Subcutaneous abdominal adipose tissue (tissue), 5 donors: ENCODE measurements at regions not wholly inside any gene's neighbourhood (a gene's known extent, or its start where the extent isn't known, plus 50 kb on each side); places are given as distances from the start of the nearest gene placed in this dataset.

ENCODE experiments used
- H3K27ac ChIP-seq: one replicate; pipeline ENCODE4 v1.7.0; 2013; ENCODE audit warnings: low read depth, mild to moderate bottlenecking, inconsistent platforms, low read length, moderate library complexity
- H3K27me3 ChIP-seq, 5 donors: one replicate each; pipeline ENCODE4 v1.7.0; 2013; ENCODE audit warnings: low read length in 5 of 5, inconsistent platforms in 1 of 5; ENCODE audit not compliant: control insufficient read depth in 5 of 5, insufficient read depth in 4 of 5
- H3K36me3 ChIP-seq, 5 donors: one replicate each; pipeline ENCODE4 v1.7.0; 2013; ENCODE audit warnings: low read length in 5 of 5; ENCODE audit not compliant: control insufficient read depth in 5 of 5, insufficient read depth in 5 of 5
- H3K4me1 ChIP-seq, 5 donors: one replicate each; pipeline ENCODE4 v1.7.0; 2013; ENCODE audit warnings: low read length in 5 of 5, mild to moderate bottlenecking in 3 of 5, moderate library complexity in 1 of 5; ENCODE audit not compliant: control insufficient read depth in 5 of 5, insufficient read depth in 5 of 5
- H3K4me3 ChIP-seq, 5 donors: one replicate each; pipeline ENCODE4 v1.7.0; 2013; ENCODE audit warnings: low read length in 5 of 5, low read depth in 1 of 5
- H3K9ac ChIP-seq, 5 donors: one replicate each; pipeline ENCODE4 v1.7.0; 2013; ENCODE audit warnings: low read length in 5 of 5, mild to moderate bottlenecking in 4 of 5, moderate library complexity in 3 of 5
- H3K9me3 ChIP-seq, 5 donors: one replicate each; pipeline ENCODE4 v1.7.0; 2013; ENCODE audit warnings: low read length in 5 of 5; ENCODE audit not compliant: control insufficient read depth in 5 of 5
- donor health status: healthy.
- donor health status: healthy.
- donor health status: healthy.
- donor health status: healthy.
- donor health status: healthy.

DNA sequence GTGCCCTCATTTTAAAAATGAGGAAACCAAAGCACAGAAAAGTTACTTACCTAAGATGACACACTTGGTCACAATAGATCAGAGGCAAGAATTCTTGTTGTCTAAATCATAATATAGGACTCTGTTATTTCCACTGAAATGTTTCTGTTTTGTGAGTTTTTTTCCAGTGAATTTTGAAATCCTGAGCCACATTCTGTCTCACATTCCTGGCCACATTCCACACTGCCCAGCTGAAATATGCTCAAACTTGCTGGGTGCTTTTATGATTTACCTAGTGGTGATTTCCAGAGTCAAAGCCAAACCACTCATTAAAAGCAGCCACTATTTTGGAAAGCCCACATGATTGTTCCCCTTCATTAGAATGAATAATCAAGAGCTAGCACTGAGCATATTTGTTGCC is 82.3 kb upstream of the NPHP3 start:
- peak overlapping the region; percentile 7 for H3K27ac ChIP-seq

DNA sequence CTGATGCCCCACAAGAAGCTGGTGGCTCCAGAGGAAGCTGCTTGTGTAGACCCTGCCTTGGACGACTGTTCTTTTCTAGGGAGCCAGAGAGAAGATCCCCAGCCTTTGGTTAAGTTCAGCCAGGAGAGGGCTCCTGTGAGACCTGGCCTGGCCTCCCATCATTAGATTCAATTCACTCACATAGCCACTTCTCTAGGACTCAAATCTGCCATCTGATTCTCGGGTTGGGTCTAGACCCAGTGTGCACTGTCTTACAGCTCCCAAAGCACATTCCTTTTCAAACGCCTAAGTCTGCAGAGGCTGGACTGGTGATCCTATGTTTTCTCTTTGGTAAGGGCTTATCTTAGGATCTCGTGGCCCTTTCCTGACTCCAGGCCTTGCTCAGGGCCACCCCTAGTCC is 81.7 kb upstream of the NPHP3 start:
- Histone ChIP-seq H3K36me3 (no peaks in the 10 kb centered on the region), H3K4me3 (no peak overlapping the region), H3K4me1 (peaks cover 1 to 18% (median 10%) of the 10 kb centered on the region in 5 donors), H3K9me3 (no peaks in the 10 kb centered on the region), H3K27ac (peak overlapping the region; percentile 7), H3K27me3 (no peaks in the 10 kb centered on the region), H3K9ac (no peak overlapping the region)

More for the DNA sequence above, 82.3 kb upstream of the NPHP3 start:
- no peaks in the 10 kb centered on the region for H3K27me3 ChIP-seq
- peaks cover 1 to 18% (median 10%) of the 10 kb centered on the region in 5 donors for H3K4me1 ChIP-seq
- H3K36me3 ChIP-seq = no peaks in the 10 kb centered on the region
- no peaks in the 10 kb centered on the region for H3K9me3 ChIP-seq
- H3K9ac ChIP-seq = no peak overlapping the region
- H3K4me3 ChIP-seq = no peak overlapping the region

DNA sequence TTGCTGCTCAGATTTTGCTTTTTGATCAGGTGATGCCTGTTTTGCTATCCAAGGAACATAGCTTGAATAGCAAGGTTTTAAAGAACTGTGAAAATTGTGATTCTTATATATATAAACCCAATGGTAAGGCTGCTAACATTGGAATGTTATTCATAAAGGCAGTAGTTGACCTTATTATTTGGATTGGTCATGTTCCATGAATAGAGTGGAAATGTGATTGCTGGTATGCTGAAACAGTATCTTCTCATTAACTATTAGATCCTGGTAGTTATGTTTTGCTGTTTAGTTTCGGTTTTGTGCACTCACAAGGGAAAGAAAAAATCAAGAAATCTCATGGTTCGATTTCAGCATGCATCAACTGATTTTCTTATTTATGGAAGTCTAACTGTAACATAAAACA is 78.7 kb upstream of the NPHP3 start:
- no peak overlapping the region for H3K4me3 ChIP-seq
- H3K4me1 ChIP-seq = peaks cover 1 to 18% (median 10%) of the 10 kb centered on the region in 5 donors
- H3K27me3 ChIP-seq = no peaks in the 10 kb centered on the region
- H3K36me3 ChIP-seq = no peaks in the 10 kb centered on the region
- no peaks in the 10 kb centered on the region for H3K9me3 ChIP-seq
- H3K9ac ChIP-seq = no peak overlapping the region
- no peak overlapping the region for H3K27ac ChIP-seq

DNA sequence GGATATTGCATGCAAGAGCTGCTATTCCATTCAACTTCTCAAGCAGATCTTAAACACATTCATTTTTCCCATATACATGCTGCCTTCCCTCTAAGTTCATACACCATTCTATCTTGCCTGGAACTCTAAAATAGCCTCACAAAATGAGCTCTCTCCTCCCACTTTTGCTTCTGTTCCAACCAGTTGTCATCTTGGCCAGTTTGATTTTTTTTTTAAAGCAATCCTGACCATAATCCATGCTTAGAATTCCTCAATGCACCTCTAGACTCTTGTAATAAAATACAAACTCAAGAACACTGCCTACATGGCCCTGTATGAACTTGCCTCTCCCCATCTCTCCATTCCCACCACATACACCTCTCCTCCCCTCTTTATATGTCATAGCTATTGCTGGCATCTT is 68.6 kb upstream of the NPHP3 start:
- Histone ChIP-seq H3K36me3 (no peaks in the 10 kb centered on the region), H3K4me1 (peaks cover 3 to 15% (median 5%) of the 10 kb centered on the region in 5 donors), H3K9me3 (no peaks in the 10 kb centered on the region), H3K27me3 (no peaks in the 10 kb centered on the region), H3K4me3 (no peak overlapping the region), H3K27ac (no peak overlapping the region), H3K9ac (no peak overlapping the region)

DNA sequence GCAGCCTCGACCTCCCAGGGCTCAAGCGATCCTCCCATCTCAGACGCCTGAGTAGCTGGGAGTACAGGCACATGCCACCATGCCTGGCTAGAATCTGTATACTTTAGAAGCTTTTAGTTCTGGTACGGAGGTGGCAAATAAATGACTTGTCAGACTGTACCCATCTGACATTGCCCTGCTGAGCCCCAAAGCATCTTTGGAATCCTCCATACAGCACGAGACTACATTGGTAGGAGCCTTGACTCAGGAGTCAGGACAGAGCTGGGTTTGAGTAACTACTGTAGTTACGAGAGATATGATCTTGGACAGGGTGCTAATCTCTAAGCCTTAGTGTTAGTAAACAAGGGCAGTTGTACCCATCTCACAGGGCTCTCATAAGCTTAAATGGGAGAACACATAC is 67.8 kb upstream of the NPHP3 start:
- H3K27ac ChIP-seq = no peak overlapping the region
- no peaks in the 10 kb centered on the region for H3K9me3 ChIP-seq
- peaks cover 3 to 15% (median 5%) of the 10 kb centered on the region in 5 donors for H3K4me1 ChIP-seq
- no peaks in the 10 kb centered on the region for H3K27me3 ChIP-seq
- no peak overlapping the region for H3K9ac ChIP-seq
- H3K36me3 ChIP-seq = no peaks in the 10 kb centered on the region
- no peak overlapping the region for H3K4me3 ChIP-seq

DNA sequence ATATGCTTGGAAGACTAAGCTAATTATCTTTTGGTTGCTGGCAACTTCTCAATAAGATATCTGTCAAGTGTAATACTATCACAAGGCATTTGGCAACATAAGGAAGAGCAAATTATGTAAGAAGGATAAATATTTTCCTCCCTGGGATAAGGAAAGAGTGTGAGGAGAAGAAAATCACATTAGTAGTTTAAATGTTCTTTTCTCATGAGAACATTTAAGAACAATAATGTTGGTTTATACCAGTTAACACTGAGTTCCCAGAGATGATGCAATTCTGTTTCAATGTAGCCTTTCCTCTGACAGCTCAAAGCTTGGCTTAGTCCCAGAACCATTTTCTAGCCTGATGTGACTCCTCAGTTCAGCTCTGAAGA is 66.1 kb upstream of the NPHP3 start:
- H3K36me3 ChIP-seq = no peaks in the 10 kb centered on the region
- peaks cover 3 to 18% (median 6%) of the 10 kb centered on the region in 5 donors for H3K4me1 ChIP-seq
- H3K4me3 ChIP-seq = no peak overlapping the region
- H3K27me3 ChIP-seq = no peaks in the 10 kb centered on the region
- H3K27ac ChIP-seq = peak overlapping the region; percentile 22
- no peaks in the 10 kb centered on the region for H3K9me3 ChIP-seq
- peak overlapping the region in 1 of 5 donors; percentile 3 for H3K9ac ChIP-seq

DNA sequence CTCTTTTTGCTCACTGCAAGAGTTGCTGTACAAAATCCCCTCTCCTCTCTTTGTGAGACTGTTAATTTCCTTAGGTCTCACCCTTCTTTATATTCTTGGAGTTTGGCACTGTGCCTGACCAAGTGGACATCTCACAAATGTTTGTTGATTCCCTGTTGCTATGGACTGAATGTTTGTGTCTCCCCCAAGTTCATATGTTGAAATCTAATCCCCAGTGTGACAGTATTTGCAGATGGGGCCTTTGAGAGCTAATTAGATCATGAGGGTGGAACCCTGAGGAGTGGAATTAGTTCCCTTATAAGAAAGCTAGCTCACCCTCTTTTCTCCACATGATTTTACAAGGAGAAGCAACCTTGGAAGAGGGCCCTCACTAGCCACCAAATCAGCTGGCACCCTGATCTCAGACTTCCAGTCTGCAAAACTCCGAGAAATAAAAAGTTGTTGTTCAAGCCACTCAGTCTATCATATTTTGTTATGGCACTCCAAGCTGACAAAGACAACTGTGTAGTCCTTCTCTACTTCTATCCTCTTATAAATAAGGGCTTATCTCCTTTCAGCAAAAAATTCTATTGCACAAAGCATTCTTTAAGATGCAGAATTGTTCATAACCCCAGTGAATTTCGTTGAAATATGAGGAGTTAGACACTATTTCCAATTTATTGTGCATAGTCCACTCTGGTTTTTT is 65.5 kb upstream of the NPHP3 start:
- no peaks in the 10 kb centered on the region for H3K27me3 ChIP-seq
- H3K9me3 ChIP-seq = no peaks in the 10 kb centered on the region
- no peaks in the 10 kb centered on the region for H3K36me3 ChIP-seq
- H3K9ac ChIP-seq = peak overlapping the region in 1 of 5 donors; percentile 3
- H3K27ac ChIP-seq = peak overlapping the region; percentile 22
- H3K4me3 ChIP-seq = no peak overlapping the region
- peaks cover 3 to 23% (median 7%) of the 10 kb centered on the region in 5 donors for H3K4me1 ChIP-seq

DNA sequence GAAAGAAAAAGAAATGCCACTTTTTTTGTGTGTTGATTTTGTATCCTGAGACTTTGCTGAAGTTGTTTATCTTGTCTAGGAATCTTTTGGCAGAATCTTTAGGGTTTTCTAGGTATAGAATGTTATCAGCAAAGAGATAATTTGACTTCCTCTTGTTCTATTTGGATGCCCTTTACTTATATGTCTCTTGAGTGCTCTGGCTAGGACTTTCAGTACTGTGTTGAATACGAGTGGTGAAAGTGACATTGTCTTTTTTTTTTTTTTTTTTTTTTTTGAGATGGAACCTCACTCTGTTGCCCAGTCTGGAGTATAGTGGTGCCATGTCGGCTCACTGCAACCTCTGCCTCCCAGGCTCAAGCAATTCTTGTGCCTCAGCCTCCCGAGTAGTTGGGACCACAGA is 64.7 kb upstream of the NPHP3 start:
- Histone ChIP-seq H3K9ac (no peak overlapping the region), H3K4me3 (no peak overlapping the region), H3K36me3 (no peaks in the 10 kb centered on the region), H3K4me1 (peaks cover 3 to 23% (median 7%) of the 10 kb centered on the region in 5 donors), H3K27me3 (no peaks in the 10 kb centered on the region), H3K9me3 (no peaks in the 10 kb centered on the region), H3K27ac (no peak overlapping the region)

DNA sequence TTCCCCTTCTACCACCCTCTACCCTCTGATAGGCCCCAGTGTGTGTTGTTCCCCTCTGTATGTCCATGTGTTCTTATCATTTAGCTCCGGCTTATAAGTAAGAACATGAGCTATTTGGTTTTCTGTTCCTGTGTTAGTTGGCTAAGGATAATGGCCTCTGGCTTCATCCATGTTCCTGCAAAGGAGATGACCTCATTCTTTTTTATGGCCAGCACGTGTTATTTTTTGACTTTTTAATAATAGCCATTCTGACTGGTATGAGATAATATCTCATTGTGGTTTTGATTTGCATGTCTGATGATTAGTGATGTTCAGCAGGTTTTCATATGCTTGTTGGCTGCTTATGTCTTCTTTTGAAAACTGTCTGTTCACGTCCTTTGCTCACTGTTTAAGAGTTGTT is 63.1 kb upstream of the NPHP3 start:
- no peak overlapping the region for H3K9ac ChIP-seq
- no peaks in the 10 kb centered on the region for H3K9me3 ChIP-seq
- no peaks in the 10 kb centered on the region for H3K27me3 ChIP-seq
- H3K36me3 ChIP-seq = no peaks in the 10 kb centered on the region
- H3K4me1 ChIP-seq = peaks cover 3 to 23% (median 7%) of the 10 kb centered on the region in 5 donors
- H3K4me3 ChIP-seq = no peak overlapping the region
- no peak overlapping the region for H3K27ac ChIP-seq

DNA sequence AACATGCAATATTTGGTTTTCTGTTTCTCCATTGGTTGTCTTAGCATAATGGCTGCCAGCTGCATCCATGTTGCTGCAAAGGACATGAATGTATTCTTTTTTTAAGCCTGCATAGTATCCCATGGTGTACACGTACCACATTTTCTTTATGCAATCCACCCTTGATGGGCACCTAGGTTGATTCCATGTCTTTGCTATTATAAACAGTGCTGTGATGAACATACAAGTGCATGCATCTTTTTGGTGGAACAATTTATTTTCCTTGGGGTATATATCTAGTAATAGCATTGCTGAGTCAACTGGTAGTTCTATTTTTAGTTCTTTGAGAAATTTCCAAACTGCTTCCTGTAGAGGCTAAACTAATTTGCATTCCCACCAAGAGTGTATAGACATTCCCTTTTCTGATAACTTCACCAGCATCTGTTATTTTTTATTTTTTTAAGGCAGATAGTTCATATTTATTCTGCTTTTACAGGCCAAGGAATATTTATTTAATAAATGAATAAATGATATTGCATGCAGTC is 62.4 kb upstream of the NPHP3 start:
- no peaks in the 10 kb centered on the region for H3K36me3 ChIP-seq
- H3K9ac ChIP-seq = no peak overlapping the region
- no peaks in the 10 kb centered on the region for H3K9me3 ChIP-seq
- peaks cover 3 to 23% (median 7%) of the 10 kb centered on the region in 5 donors for H3K4me1 ChIP-seq
- H3K4me3 ChIP-seq = no peak overlapping the region
- H3K27ac ChIP-seq = no peak overlapping the region
- H3K27me3 ChIP-seq = no peaks in the 10 kb centered on the region
